Adipocyte (in vitro differentiated cells): ENCODE measurements at regions not wholly inside any gene's neighbourhood (a gene's known extent, or its start where the extent isn't known, plus 50 kb on each side); places are given as distances from the start of the nearest gene placed in this dataset.
A peak's percentile ranks its signal among the peaks of the same experiment; 100 is the strongest.
"Not testable (repeated sequence)": the region's sequence is repeated elsewhere in the genome, so short reads cannot be mapped to it uniquely, and the experiment has no call there.

ENCODE experiments used
- DNase-seq: peaks from one replicate; pipeline ENCODE4 v3.0.0-alpha.2; 2015; ENCODE audit warnings: low read depth
- H3K27me3 ChIP-seq: replicated peaks from 2 replicates; pipeline ENCODE4 v1.7.0; 2013; ENCODE audit warnings: mild to moderate bottlenecking, low read length, moderate library complexity; ENCODE audit not compliant: control insufficient read depth, insufficient read depth
- H3K36me3 ChIP-seq: 2 replicates; pipeline ENCODE4 v1.7.0; 2013; ENCODE audit warnings: low read length, mild to moderate bottlenecking, moderate library complexity; ENCODE audit not compliant: control insufficient read depth, insufficient read depth, severe bottlenecking
- H3K4me1 ChIP-seq: 2 replicates; pipeline ENCODE4 v1.7.0; 2013; ENCODE audit warnings: mild to moderate bottlenecking, low read length, moderate library complexity; ENCODE audit not compliant: control insufficient read depth, insufficient read depth
- H3K4me3 ChIP-seq: 2 replicates; pipeline ENCODE4 v1.7.0; 2013; ENCODE audit warnings: mild to moderate bottlenecking, low read length, moderate library complexity
- H3K9ac ChIP-seq: 2 replicates; pipeline ENCODE4 v1.7.0; 2013; ENCODE audit warnings: mild to moderate bottlenecking, low read length, moderate library complexity
- H3K9me3 ChIP-seq: 2 replicates; pipeline ENCODE4 v1.7.0; 2013; ENCODE audit warnings: mild to moderate bottlenecking, low read length, moderate library complexity; ENCODE audit not compliant: control insufficient read depth

GRCh38 chr6:144415014-144415413 lies 129.9 kb downstream of the UTRN start:
- no peaks in the 10 kb centered on the region for H3K36me3 ChIP-seq
- no peaks in the 10 kb centered on the region for H3K9me3 ChIP-seq
- no peak overlapping the region for H3K4me3 ChIP-seq
- H3K27me3 ChIP-seq: no peaks in the 10 kb centered on the region
- no peak overlapping the region for H3K9ac ChIP-seq
- peak; percentile 80 for DNase-seq
- peaks cover 25% of the 10 kb centered on the region for H3K4me1 ChIP-seq

- Histone ChIP-seq H3K9ac (no peak overlapping the region), H3K9me3 (no peaks in the 10 kb centered on the region), H3K27me3 (no peaks in the 10 kb centered on the region), H3K4me1 (peaks cover 25% of the 10 kb centered on the region), H3K4me3 (no peak overlapping the region), H3K36me3 (no peaks in the 10 kb centered on the region)
- DNase-seq: no peak
These were observed 130.7 kb downstream of the UTRN start for GRCh38 chr6:144415835-144416237.

DNA sequence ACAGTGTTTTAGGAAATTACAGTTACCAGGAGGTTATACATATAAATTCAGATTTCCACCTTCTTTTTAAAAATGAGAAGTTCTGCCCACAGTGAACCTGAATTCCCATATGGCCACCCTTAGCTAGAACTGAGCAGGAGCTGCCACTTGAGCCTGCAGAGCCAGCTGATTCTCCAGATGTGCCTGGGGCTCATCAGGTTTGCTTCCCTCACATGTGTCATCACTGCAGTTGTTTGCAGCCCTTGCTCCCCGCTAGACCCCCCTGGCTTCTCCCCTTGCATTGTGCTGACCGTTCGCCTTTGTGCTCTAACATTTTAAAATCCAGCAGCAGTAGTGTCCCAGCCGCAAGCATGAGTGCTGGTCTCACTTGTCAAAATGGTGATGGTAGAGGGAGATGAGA lies 131.1 kb downstream of the UTRN start:
- DNase-seq: no peak
- H3K36me3 ChIP-seq: no peaks in the 10 kb centered on the region
- H3K9ac ChIP-seq: no peak overlapping the region
- H3K4me1 ChIP-seq: peaks cover 25% of the 10 kb centered on the region
- no peaks in the 10 kb centered on the region for H3K9me3 ChIP-seq
- no peaks in the 10 kb centered on the region for H3K27me3 ChIP-seq
- no peak overlapping the region for H3K4me3 ChIP-seq

DNA sequence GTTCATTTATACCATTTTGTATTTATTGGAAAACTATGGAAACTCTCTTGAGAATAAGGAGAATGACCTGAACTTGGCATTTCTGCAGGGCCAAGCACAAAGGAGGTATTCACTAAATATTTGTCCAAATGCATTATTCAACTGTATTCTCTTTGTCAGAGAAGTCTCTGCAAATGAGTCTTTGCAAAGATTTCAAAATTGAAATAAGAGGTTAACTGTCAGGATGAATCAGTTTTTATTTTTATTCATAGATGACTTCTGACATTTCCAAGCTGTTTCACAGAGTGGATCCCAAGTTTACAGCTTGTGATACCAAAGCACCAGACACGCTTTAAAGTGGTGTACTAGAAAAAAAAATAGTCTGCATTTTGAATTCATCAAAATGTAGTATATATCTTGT lies 131.6 kb downstream of the UTRN start:
- DNase-seq: no peak
- no peaks in the 10 kb centered on the region for H3K9me3 ChIP-seq
- H3K9ac ChIP-seq: no peak overlapping the region
- H3K27me3 ChIP-seq: no peaks in the 10 kb centered on the region
- H3K4me3 ChIP-seq: no peak overlapping the region
- H3K4me1 ChIP-seq: peaks cover 25% of the 10 kb centered on the region
- peaks cover under 1% of the 10 kb centered on the region for H3K36me3 ChIP-seq

GRCh38 chr6:144417681-144418080 lies 132.5 kb downstream of the UTRN start:
- Histone ChIP-seq H3K9me3 (no peaks in the 10 kb centered on the region), H3K4me3 (no peak overlapping the region), H3K36me3 (peaks cover 4% of the 10 kb centered on the region), H3K9ac (no peak overlapping the region), H3K4me1 (peaks cover 25% of the 10 kb centered on the region), H3K27me3 (no peaks in the 10 kb centered on the region)
- no peak for DNase-seq

DNA sequence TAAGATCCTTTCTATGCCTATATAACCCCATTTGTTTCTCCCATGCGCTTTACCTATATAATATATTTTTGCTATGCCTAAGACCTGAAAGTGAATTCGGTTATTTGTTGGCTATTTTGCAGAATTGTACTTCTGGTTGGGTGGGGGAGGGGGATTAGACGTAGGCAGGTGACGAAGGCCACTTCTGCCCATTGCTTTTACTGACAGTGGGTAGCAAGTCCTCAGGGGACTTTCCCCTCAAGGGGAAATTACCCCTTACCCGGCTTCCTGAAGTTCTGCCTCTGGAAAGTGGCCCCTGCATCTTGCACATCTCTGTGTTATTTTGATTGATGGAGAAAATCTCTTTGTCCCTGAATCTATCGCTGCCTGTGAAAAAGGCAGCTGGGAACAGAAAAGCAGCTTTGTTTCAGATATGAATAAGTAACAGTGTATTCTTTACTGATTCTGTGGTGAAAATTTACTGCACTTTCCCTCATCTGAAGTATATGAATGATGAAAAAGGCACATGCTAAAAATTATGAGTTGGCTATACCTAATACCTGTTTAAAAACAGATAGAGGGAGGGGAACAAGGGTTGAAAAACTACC lies 133.9 kb downstream of the UTRN start:
- DNase-seq: no peak
- Histone ChIP-seq H3K9me3 (no peaks in the 10 kb centered on the region), H3K4me3 (no peak overlapping the region), H3K27me3 (no peaks in the 10 kb centered on the region), H3K36me3 (peaks cover 11% of the 10 kb centered on the region), H3K9ac (no peak overlapping the region), H3K4me1 (peaks cover 28% of the 10 kb centered on the region)

DNA sequence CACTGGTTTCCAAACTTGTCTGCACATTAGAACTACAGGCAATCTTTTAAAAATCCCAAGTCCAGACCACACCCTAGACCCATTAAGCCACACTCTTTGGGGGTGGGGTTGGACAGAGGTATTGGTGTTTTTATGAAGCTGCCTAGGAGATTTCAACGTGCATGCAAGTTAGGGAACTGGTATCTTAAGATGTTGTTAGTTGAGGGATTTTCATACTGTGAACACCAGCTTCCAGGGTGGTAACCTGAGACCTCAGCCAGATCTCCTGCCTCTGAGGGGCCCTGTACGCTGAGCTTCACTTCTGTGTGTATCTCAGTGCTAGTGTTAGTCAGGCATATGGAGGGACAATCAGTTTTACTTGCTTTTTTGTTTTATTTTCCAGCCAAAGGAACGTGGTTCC lies 138.0 kb downstream of the UTRN start:
- peaks cover 41% of the 10 kb centered on the region for H3K36me3 ChIP-seq
- no peak overlapping the region for H3K4me3 ChIP-seq
- no peaks in the 10 kb centered on the region for H3K9me3 ChIP-seq
- no peak for DNase-seq
- H3K27me3 ChIP-seq: no peaks in the 10 kb centered on the region
- peaks cover 2% of the 10 kb centered on the region for H3K4me1 ChIP-seq
- no peak overlapping the region for H3K9ac ChIP-seq

GRCh38 chr6:144429753-144430152 lies 144.6 kb downstream of the UTRN start:
- Histone ChIP-seq H3K36me3 (peaks cover 64% of the 10 kb centered on the region), H3K4me1 (peaks cover 4% of the 10 kb centered on the region), H3K9ac (no peak overlapping the region), H3K9me3 (no peaks in the 10 kb centered on the region), H3K4me3 (no peak overlapping the region), H3K27me3 (no peaks in the 10 kb centered on the region)
- no peak for DNase-seq

DNA sequence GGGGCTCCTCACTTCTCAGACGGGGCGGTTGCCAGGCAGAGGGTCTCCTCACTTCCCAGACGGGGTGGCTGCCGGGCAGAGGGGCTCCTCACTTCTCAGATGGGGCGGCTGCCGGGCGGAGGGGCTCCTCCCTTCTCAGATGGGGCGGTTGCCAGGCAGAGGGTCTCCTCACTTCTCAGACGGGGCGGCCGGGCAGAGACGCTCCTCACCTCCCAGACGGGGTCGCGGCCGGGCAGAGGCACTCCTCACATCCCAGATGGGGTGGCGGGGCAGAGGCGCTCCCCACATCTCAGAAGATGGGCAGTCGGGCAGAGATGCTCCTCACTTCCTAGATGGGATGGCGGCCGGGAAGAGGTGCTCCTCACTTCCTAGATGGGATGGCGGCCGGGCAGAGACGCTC lies 148.3 kb downstream of the UTRN start:
- not testable (repeated sequence) for H3K27me3 ChIP-seq, H3K4me3 ChIP-seq, DNase-seq, H3K9ac ChIP-seq, H3K9me3 ChIP-seq
- Histone ChIP-seq H3K36me3 (peaks cover 65% of the 10 kb centered on the region), H3K4me1 (peaks cover 21% of the 10 kb centered on the region)

GRCh38 chr6:144434308-144434990 lies 149.3 kb downstream of the UTRN start:
- Histone ChIP-seq H3K4me3 (no peak overlapping the region), H3K4me1 (peaks cover 21% of the 10 kb centered on the region), H3K36me3 (peaks cover 65% of the 10 kb centered on the region), H3K9me3 (no peaks in the 10 kb centered on the region), H3K27me3 (no peaks in the 10 kb centered on the region), H3K9ac (no peak overlapping the region)
- DNase-seq: peak; percentile 86

DNA sequence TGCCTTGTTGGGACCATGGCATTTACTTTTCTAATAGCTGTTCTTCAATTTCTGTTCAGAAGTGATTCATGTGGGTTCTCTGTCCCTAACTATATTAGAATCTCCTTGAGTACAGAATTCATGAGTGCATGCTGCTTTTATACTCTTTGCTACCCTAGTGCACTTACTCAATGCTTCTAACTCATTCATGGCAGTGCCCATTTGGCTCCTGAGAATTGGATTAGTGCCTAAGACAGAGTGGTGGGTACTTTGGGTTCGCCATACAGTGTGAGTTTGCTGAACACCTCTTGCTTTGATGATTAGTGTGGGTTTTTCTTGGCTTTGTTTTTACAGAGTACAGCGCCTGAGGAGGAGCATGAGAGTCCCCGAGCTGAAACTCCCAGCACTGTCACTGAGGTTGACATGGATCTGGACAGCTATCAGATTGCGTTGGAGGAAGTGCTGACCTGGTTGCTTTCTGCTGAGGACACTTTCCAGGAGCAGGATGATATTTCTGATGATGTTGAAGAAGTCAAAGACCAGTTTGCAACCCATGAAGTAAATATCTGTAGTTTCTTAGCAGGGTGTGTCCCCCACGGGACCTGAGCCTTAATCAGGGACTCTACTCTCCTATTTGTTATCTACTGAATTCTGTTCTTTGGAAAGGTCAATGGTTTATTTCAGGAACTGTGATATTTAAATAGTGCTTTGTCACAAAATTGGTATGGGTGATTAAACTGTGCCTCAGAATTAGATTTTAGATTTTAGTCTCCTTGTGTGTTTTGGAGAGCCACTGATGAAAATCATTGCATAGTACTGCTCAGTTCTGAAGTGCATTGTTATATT lies 150.7 kb downstream of the UTRN start:
- H3K4me3 ChIP-seq: no peak overlapping the region
- no peaks in the 10 kb centered on the region for H3K9me3 ChIP-seq
- no peak overlapping the region for H3K9ac ChIP-seq
- peaks cover 21% of the 10 kb centered on the region for H3K4me1 ChIP-seq
- no peaks in the 10 kb centered on the region for H3K27me3 ChIP-seq
- no peak for DNase-seq
- H3K36me3 ChIP-seq: peaks cover 65% of the 10 kb centered on the region
